ENCODE measurements at regions not wholly inside any gene's neighbourhood (a gene's known extent, or its start where the extent isn't known, plus 50 kb on each side); places are given as distances from the start of the nearest gene placed in this dataset.
A peak's percentile ranks its signal among the peaks of the same experiment; 100 is the strongest.
"Not testable (repeated sequence)": the region's sequence is repeated elsewhere in the genome, so short reads cannot be mapped to it uniquely, and the experiment has no call there.

- no peak for TF ChIP-seq E2F4 (IDR thresholded peaks at IDR 0.05; ENCODE audit: low read depth, low read length)
These were observed 179.4 kb upstream of the DCC start (continued) for GRCh38 chr18:52160636-52161035.

- intact Hi-C loops (cut with micrococcal nuclease; ENCODE audit: unreplicated experiment): no loop called here
- no peak overlapping the region for H2AFZ ChIP-seq (ENCODE audit: control insufficient read depth, low read depth, low read length)
- TF ChIP-seq YY1 (IDR thresholded peaks at IDR 0.05; ENCODE audit: low read depth, low read length): no peak
- no peak for TF ChIP-seq MXI1 (IDR thresholded peaks at IDR 0.05; ENCODE audit: low read depth, low read length)
- TF ChIP-seq CBX5 (IDR thresholded peaks at IDR 0.05; ENCODE audit: low read depth): peak; percentile 78; the same call in 1 of the 2 replicates
- no peak for TF ChIP-seq YBX1 (IDR thresholded peaks at IDR 0.05)
- DNase-seq (ENCODE audit: low read depth, low spot score) (no peak), FAIRE-seq (no peak), ATAC-seq (no peak)
- in situ Hi-C loops (cut with MboI): no loop called here
- H3K27me3 ChIP-seq (replicated peaks in 1 of 2; ENCODE audit: control insufficient read depth in 2 of 2, insufficient read depth in 2 of 2, low read length in 1 of 2): no peaks in the 10 kb centered on the region
- H3K4me2 ChIP-seq (ENCODE audit: control insufficient read depth, insufficient read depth): no peak overlapping the region
- H3K36me3 ChIP-seq (ENCODE audit: control insufficient read depth in 2 of 2, insufficient read depth in 2 of 2, low read length in 1 of 2): no peaks in the 10 kb centered on the region
- ChIA-PET SMC1A (ENCODE audit: uncharacterized antibody, unreplicated experiment) (no interaction called here), POLR2A (no interaction called here), RAD21 (ENCODE audit: unreplicated experiment) (no interaction called here), CTCF (no interaction called here)
- H3K9ac ChIP-seq (ENCODE audit: control insufficient read depth, insufficient read depth, low read length): no peak overlapping the region
- no peaks in the 10 kb centered on the region for H3K79me2 ChIP-seq (ENCODE audit: control insufficient read depth, insufficient read depth, low read length)
- no peaks in the 10 kb centered on the region; the same call in 2 of the 3 replicates for H3K9me3 ChIP-seq (replicated peaks; ENCODE audit: control insufficient read depth, insufficient read depth, low read length)
- H3K4me3 ChIP-seq: no peak overlapping the region
- no TSS peak for BruUV-seq (replicated peaks)
- H3K27ac ChIP-seq (ENCODE audit: control insufficient read depth, insufficient read depth): no peak overlapping the region
- WGBS (ENCODE audit: insufficient coverage, insufficient replicate concordance, low lambda C conversion rate, missing lambda C conversion rate): 39% methylated on average over 1 of the region's 1 CpG
- H3K4me1 ChIP-seq (ENCODE audit: control insufficient read depth, insufficient read depth, low read length): no peaks in the 10 kb centered on the region
- no peaks in the 10 kb centered on the region for H4K20me1 ChIP-seq (ENCODE audit: control insufficient read depth, insufficient read depth)
These were observed 176.5 kb upstream of the DCC start for GRCh38 chr18:52163478-52163877.

GRCh38 chr18:52168131-52168530 is 171.9 kb upstream of the DCC start:
- CTCF ChIA-PET: not testable (repeated sequence)

More at GRCh38 chr18:52168131-52168530, 171.9 kb upstream of the DCC start:
- H3K36me3 ChIP-seq (ENCODE audit: control insufficient read depth in 2 of 2, insufficient read depth in 2 of 2, low read length in 1 of 2); in situ Hi-C loops (cut with MboI); H3K9me3 ChIP-seq (replicated peaks; ENCODE audit: control insufficient read depth, insufficient read depth, low read length); H3K27me3 ChIP-seq (replicated peaks in 1 of 2; ENCODE audit: control insufficient read depth in 2 of 2, insufficient read depth in 2 of 2, low read length in 1 of 2); RAD21 ChIA-PET (ENCODE audit: unreplicated experiment); H3K4me2 ChIP-seq (ENCODE audit: control insufficient read depth, insufficient read depth); H3K27ac ChIP-seq (ENCODE audit: control insufficient read depth, insufficient read depth); H4K20me1 ChIP-seq (ENCODE audit: control insufficient read depth, insufficient read depth); H3K4me3 ChIP-seq; BruUV-seq (replicated peaks); H3K4me1 ChIP-seq (ENCODE audit: control insufficient read depth, insufficient read depth, low read length); POLR2A ChIA-PET; H3K9ac ChIP-seq (ENCODE audit: control insufficient read depth, insufficient read depth, low read length); DNase-seq (ENCODE audit: low read depth, low spot score); H2AFZ ChIP-seq (ENCODE audit: control insufficient read depth, low read depth, low read length); H3K79me2 ChIP-seq (ENCODE audit: control insufficient read depth, insufficient read depth, low read length); SMC1A ChIA-PET (ENCODE audit: uncharacterized antibody, unreplicated experiment); intact Hi-C loops (cut with micrococcal nuclease; ENCODE audit: unreplicated experiment); ATAC-seq; FAIRE-seq: not testable (repeated sequence)
- WGBS (ENCODE audit: insufficient coverage, insufficient replicate concordance, low lambda C conversion rate, missing lambda C conversion rate): 20% methylated on average over 3 of the region's 3 CpGs

Measured in GM12878 (cell line).